ENCODE measurements at regions not wholly inside any gene's neighbourhood (a gene's known extent, or its start where the extent isn't known, plus 50 kb on each side); places are given as distances from the start of the nearest gene placed in this dataset.
"Not testable (repeated sequence)": the region's sequence is repeated elsewhere in the genome, so short reads cannot be mapped to it uniquely, and the experiment has no call there.

GRCh38 chr16:88139141-88139540, 187.9 kb downstream of the BANP start:
- H3K27ac Mint-ChIP-seq; ATAC-seq; H3K4me1 ChIP-seq (ENCODE audit: insufficient read depth); H3K9me2 ChIP-seq (ENCODE audit: insufficient read depth); H3K27ac ChIP-seq (ENCODE audit: low read depth); H3F3A ChIP-seq (replicated peaks; ENCODE audit: low read depth); H3K4me2 ChIP-seq; H3K79me2 ChIP-seq (replicated peaks; ENCODE audit: insufficient read depth); H3K27me3 ChIP-seq (ENCODE audit: insufficient read depth); H3K36me3 Mint-ChIP-seq (ENCODE audit: low read depth); H4K20me1 ChIP-seq (replicated peaks; ENCODE audit: insufficient read depth); H3K4me3 ChIP-seq; H3K27me3 Mint-ChIP-seq (ENCODE audit: insufficient read depth, low read depth, poor library complexity); H3K4me1 Mint-ChIP-seq; H3K4me3 Mint-ChIP-seq; H2AFZ ChIP-seq; DNase-seq (ENCODE audit: low spot score); H3K36me3 ChIP-seq (ENCODE audit: insufficient read depth): not testable (repeated sequence)
- H3K9me3 Mint-ChIP-seq = peaks cover 21% of the 10 kb centered on the region

GRCh38 chr16:88140195-88140594, 189.0 kb downstream of the BANP start:
- peaks cover 21% of the 10 kb centered on the region for H3K9me3 Mint-ChIP-seq
- H4K20me1 ChIP-seq (replicated peaks; ENCODE audit: insufficient read depth); H3K9me2 ChIP-seq (ENCODE audit: insufficient read depth); H3K4me2 ChIP-seq; H3K27ac Mint-ChIP-seq; H3K27me3 ChIP-seq (ENCODE audit: insufficient read depth); H3K4me3 Mint-ChIP-seq; H3K36me3 Mint-ChIP-seq (ENCODE audit: low read depth); H3K4me1 Mint-ChIP-seq; H3K36me3 ChIP-seq (ENCODE audit: insufficient read depth); H2AFZ ChIP-seq; H3K27ac ChIP-seq (ENCODE audit: low read depth); ATAC-seq; H3K4me3 ChIP-seq; H3K4me1 ChIP-seq (ENCODE audit: insufficient read depth); H3F3A ChIP-seq (replicated peaks; ENCODE audit: low read depth); DNase-seq (ENCODE audit: low spot score); H3K27me3 Mint-ChIP-seq (ENCODE audit: insufficient read depth, low read depth, poor library complexity); H3K79me2 ChIP-seq (replicated peaks; ENCODE audit: insufficient read depth): not testable (repeated sequence)

GRCh38 chr16:88141580-88141979, 190.3 kb downstream of the BANP start:
- Mint-ChIP-seq H3K4me3 (no peak overlapping the region), H3K27me3 (ENCODE audit: insufficient read depth, low read depth, poor library complexity) (peaks cover 5% of the 10 kb centered on the region), H3K9me3 (peaks cover 21% of the 10 kb centered on the region), H3K27ac (no peak overlapping the region), H3K4me1 (no peaks in the 10 kb centered on the region), H3K36me3 (ENCODE audit: low read depth) (peaks cover 10% of the 10 kb centered on the region; the same call in 1 of the 3 replicates)
- Histone ChIP-seq H2AFZ (no peak overlapping the region), H3K27me3 (ENCODE audit: insufficient read depth) (no peaks in the 10 kb centered on the region), H3F3A (replicated peaks; ENCODE audit: low read depth) (no peaks in the 10 kb centered on the region), H3K9me2 (ENCODE audit: insufficient read depth) (no peaks in the 10 kb centered on the region), H3K27ac (ENCODE audit: low read depth) (no peak overlapping the region), H3K4me1 (ENCODE audit: insufficient read depth) (no peaks in the 10 kb centered on the region), H3K4me3 (no peak overlapping the region), H4K20me1 (replicated peaks; ENCODE audit: insufficient read depth) (no peaks in the 10 kb centered on the region), H3K79me2 (replicated peaks; ENCODE audit: insufficient read depth) (no peaks in the 10 kb centered on the region), H3K4me2 (no peak overlapping the region), H3K36me3 (ENCODE audit: insufficient read depth) (no peaks in the 10 kb centered on the region)
- no peak for DNase-seq (ENCODE audit: low spot score)
- TF ChIP-seq POLR2AphosphoS5 (IDR thresholded peaks at IDR 0.05; ENCODE audit: low read depth) = no peak
- TF ChIP-seq STAT1 (IDR thresholded peaks at IDR 0.05; ENCODE audit: unreplicated experiment) = no peak
- TF ChIP-seq EZH2 (IDR thresholded peaks at IDR 0.05; ENCODE audit: low read depth, unreplicated experiment) = no peak
- TF ChIP-seq ZNF462 (CRISPR knock-in tag; IDR thresholded peaks at IDR 0.05) = no peak
- TF ChIP-seq NANOG (IDR thresholded peaks at IDR 0.05; ENCODE audit: borderline replicate concordance) = no peak
- TF ChIP-seq EZH2phosphoT487 (IDR thresholded peaks at IDR 0.05; ENCODE audit: unreplicated experiment) = no peak
- TF ChIP-seq ZNF114 (CRISPR knock-in tag; IDR thresholded peaks at IDR 0.05) = no peak
- TF ChIP-seq CREB1 (CRISPR knock-in tag; IDR thresholded peaks at IDR 0.05; ENCODE audit: low read depth) = no peak
- TF ChIP-seq JUNB (IDR thresholded peaks at IDR 0.05; ENCODE audit: unreplicated experiment) = no peak
- TF ChIP-seq ETS1 (IDR thresholded peaks at IDR 0.05) = no peak
- no peak for TF ChIP-seq ZNF331 (CRISPR knock-in tag; IDR thresholded peaks at IDR 0.05; ENCODE audit: low read depth)
- no peak for ATAC-seq
